GM13977 (cell line): ENCODE measurements at regions not wholly inside any gene's neighbourhood (a gene's known extent, or its start where the extent isn't known, plus 50 kb on each side); places are given as distances from the start of the nearest gene placed in this dataset.
A peak's percentile ranks its signal among the peaks of the same experiment; 100 is the strongest.

Source experiments
- DNase-seq: peaks from one replicate; pipeline ENCODE4 v3.0.0; 2012; ENCODE audit warnings: low spot score
- in situ Hi-C: fragments of 300-500 bp; cut with MboI; formaldehyde crosslinking; loops from one replicate; pipeline ENCODE4 v1.12.0; 2022; ENCODE audit warnings: low sequenced_read_pairs, low pct_unique_long_range_greater_than_20kb, mixed read lengths, inconsistent platforms; ENCODE audit not compliant: unreplicated experiment
- TF ChIP-seq, protein P1 (sequence below): IDR thresholded peaks from 2 replicates; pipeline ENCODE4 v1.5.1; 2012; ENCODE audit warnings: mild to moderate bottlenecking, control low read depth; ENCODE audit not compliant: insufficient read depth; ENCODE audit errors: extremely low read depth, missing control alignments

DNA sequence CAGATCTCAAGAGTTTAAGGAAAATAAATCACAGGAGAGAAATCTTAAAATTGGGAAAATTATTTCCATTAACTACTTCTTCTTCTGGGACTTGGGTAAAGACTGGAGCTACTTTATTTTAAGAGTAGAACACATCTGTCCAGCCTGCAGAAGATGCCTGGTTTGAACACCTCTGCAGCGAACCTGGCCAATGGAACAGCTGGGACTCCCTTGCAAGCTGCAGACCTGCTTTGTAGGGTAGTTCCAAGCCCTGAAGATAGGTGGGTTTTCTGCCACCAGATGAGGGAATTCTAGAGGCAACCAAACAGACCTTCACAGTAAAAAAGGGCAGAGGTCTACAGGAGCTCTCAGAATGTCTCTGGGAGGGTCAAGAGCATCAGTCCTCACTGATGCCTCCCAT is 86.5 kb upstream of the CACNA1E start:
- TF ChIP-seq, protein P1, sequence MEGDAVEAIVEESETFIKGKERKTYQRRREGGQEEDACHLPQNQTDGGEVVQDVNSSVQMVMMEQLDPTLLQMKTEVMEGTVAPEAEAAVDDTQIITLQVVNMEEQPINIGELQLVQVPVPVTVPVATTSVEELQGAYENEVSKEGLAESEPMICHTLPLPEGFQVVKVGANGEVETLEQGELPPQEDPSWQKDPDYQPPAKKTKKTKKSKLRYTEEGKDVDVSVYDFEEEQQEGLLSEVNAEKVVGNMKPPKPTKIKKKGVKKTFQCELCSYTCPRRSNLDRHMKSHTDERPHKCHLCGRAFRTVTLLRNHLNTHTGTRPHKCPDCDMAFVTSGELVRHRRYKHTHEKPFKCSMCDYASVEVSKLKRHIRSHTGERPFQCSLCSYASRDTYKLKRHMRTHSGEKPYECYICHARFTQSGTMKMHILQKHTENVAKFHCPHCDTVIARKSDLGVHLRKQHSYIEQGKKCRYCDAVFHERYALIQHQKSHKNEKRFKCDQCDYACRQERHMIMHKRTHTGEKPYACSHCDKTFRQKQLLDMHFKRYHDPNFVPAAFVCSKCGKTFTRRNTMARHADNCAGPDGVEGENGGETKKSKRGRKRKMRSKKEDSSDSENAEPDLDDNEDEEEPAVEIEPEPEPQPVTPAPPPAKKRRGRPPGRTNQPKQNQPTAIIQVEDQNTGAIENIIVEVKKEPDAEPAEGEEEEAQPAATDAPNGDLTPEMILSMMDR, result no peak
- DNase-seq, result no peak
- in situ Hi-C loops, result no loop called here

DNA sequence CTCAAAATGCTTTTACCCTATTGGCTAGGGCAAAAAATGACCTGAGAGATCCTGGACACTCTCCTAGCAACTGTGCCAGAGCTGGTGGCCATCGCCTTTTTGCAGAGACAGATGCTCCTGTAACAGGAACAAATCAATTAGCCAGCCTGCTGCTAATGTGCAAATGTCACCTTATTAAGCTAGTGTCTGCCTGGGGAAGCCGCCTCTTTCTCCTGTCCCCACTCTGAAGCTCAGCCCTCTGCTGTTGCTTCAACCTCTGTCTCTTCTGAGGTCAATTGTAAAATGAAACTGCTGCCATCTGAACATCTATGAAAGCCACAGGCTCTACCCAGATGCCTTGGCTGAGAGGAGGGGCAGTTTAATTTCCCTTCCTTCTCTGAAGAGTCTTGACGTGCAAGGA is 85.5 kb upstream of the CACNA1E start:
- peak; percentile 46 for DNase-seq
- in situ Hi-C loops, result no loop called here
- TF ChIP-seq, protein P1, result no peak

DNA sequence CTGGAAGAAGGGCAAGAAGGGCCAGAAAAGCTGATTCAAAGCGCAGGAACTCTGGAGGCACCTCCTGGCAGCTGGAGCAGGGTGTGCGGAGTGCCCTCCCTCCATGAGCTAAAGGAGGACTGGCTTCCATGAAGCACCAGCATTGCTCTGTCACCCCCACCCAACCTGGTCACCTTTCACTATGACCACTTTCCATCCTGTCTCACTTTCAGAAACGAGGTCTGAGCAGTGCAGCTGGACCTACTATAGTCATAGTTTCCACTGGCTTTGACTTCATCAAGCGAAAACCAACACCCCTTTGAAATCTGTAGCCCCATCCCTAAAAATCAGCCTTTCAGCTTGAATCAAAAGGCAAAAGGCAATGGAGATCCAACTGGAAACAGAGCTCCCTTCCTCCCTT is 84.8 kb upstream of the CACNA1E start:
- peak; percentile 72 for DNase-seq
- in situ Hi-C loops, result no loop called here
- TF ChIP-seq, protein P1, result no peak

DNA sequence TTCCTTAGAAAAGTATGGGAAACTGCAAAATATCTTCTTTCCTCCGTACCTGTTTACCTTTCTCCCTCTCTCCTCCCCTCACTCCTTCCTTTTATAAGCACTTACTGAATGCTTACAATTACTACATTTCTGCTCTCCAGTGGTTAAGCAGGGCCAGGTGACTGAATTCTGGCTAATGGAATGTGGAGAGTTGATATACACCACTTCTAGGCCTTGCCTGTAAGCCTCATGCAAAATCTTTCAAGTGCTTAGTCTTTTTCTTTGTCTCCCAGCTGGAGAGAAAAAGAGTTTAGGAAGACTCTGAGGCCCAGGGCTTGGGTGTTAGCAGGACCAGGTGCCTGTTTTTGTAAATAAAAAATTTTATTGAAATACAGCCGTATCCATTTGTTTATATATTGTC is 77.7 kb upstream of the CACNA1E start:
- TF ChIP-seq, protein P1, result no peak
- no peak for DNase-seq

DNA sequence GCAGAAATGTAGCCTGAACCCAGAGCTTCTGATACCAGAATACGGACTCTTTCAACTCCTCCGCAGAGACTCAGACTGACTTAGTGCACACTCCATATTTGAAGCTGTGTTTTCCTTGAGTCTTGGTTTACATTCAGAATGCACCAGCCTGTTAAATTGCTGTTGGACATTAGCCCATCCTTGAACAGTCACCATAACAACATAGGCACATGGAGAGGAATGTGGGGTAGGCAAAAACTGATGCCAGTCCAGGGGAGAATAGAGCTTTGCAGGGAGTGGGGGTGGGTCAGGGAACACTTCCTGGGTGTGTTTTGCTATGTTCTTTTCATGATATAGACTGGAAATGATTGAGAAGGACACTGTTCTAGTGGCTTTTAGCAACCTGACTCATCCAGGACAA is 76.3 kb upstream of the CACNA1E start:
- in situ Hi-C loops, result no loop called here
- no peak for DNase-seq
- TF ChIP-seq, protein P1, result no peak

More for the DNA sequence above, 77.7 kb upstream of the CACNA1E start:
- in situ Hi-C loops, result no loop called here

DNA sequence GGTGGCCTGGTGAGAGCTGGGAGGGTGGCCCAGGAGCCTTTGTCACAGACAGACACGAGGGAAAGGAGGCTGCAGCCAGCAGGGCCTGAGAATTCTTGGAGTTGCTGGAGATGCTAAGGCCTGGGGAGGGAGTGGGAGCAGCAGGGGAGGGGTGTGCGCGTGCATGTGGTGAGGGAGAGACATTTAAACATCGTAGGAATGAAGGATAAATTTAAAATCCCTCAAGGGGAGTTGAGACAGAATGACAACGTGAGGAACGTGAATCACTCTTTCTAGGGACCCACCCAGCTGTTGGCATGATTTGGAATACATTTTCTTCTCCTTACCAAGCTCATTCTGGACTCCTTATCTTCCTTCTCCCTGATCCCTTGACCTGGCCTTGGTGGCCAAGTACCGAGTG is 73.3 kb upstream of the CACNA1E start:
- no peak for DNase-seq
- in situ Hi-C loops, result loop anchor here (10.0 kb wide), 1 partner anchor 225 kb away; no protein-coding TSS in a partner anchor
- TF ChIP-seq, protein P1, result no peak

DNA sequence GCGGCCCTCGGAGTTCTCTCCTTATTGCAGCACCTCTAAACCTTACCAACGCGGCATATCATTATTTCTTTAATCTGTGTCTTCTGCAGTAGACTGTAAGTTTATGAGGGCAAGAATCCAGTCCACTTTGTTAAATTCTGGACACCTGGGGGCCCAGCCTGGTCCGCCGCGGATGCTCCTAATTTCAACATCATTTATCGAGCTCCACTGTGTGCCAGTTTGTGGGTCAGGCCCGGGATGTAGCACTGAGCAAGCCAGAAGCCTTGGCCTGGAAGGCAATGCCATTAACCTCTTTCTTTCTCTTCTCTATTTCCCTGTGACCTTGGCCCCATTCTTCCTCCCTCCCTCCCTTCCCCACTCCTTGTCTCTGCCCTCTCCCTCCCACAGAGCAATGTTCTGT is 70.6 kb upstream of the CACNA1E start:
- no peak for DNase-seq
- in situ Hi-C loops, result loop anchor here (10.0 kb wide), 1 partner anchor 228 kb away; no protein-coding TSS in a partner anchor
- TF ChIP-seq, protein P1, result no peak
